WTC11 (cell line): ENCODE measurements at regions not wholly inside any gene's neighbourhood (a gene's known extent, or its start where the extent isn't known, plus 50 kb on each side); places are given as distances from the start of the nearest gene placed in this dataset.

Experiments
- ATF1 ChIP-seq: sonication (generic); formaldehyde crosslinking; IDR thresholded peaks from 2 replicates; pipeline ENCODE4 v1.8.1; 2023; ENCODE audit warnings: mild to moderate bottlenecking, moderate library complexity, missing genetic modification reagents
- CREB1 ChIP-seq: sonication (generic); formaldehyde crosslinking; IDR thresholded peaks from 2 replicates; pipeline ENCODE4 v1.8.0; 2023; ENCODE audit warnings: mild to moderate bottlenecking, missing genetic modification reagents
- FOXJ3 ChIP-seq: sonication (generic); formaldehyde crosslinking; IDR thresholded peaks from 2 replicates; pipeline ENCODE4 v1.9.0; 2021; ENCODE audit warnings: missing genetic modification reagents, mild to moderate bottlenecking, borderline replicate concordance
- MYBL2 ChIP-seq: sonication (generic); formaldehyde crosslinking; IDR thresholded peaks from 2 replicates; pipeline ENCODE4 v1.8.1; 2023; ENCODE audit warnings: mild to moderate bottlenecking, moderate library complexity, missing genetic modification reagents
- TP53 ChIP-seq: sonication (generic); formaldehyde crosslinking; IDR thresholded peaks from 2 replicates; pipeline ENCODE4 v1.8.1; 2023; ENCODE audit warnings: mild to moderate bottlenecking, missing genetic modification reagents
- ZBTB21 ChIP-seq: sonication (generic); formaldehyde crosslinking; IDR thresholded peaks from 2 replicates; pipeline ENCODE4 v1.8.1; 2023; ENCODE audit warnings: mild to moderate bottlenecking, missing genetic modification reagents, borderline replicate concordance
- ZNF416 ChIP-seq: fragments of 250-450 bp; sonication (Bioruptor Pico); IDR thresholded peaks from 2 replicates; pipeline ENCODE4 v1.9.0; 2021; ENCODE audit warnings: mild to moderate bottlenecking, inconsistent platforms
- TF ChIP-seq, protein P1 (sequence below): sonication (generic); formaldehyde crosslinking; IDR thresholded peaks from 2 replicates; pipeline ENCODE4 v1.8.1; 2023; ENCODE audit warnings: mild to moderate bottlenecking, missing genetic modification reagents, moderate library complexity
- TF ChIP-seq, protein P2 (sequence below): fragments of 200-600 bp; IDR thresholded peaks from 2 replicates; pipeline ENCODE4 v1.8.0; 2022; ENCODE audit warnings: antibody characterized with exemption
- TF ChIP-seq, protein P3 (sequence below): sonication (generic); formaldehyde crosslinking; IDR thresholded peaks from 2 replicates; pipeline ENCODE4 v1.8.1; 2023; ENCODE audit warnings: mild to moderate bottlenecking, moderate library complexity, missing genetic modification reagents
- TF ChIP-seq, protein P4 (sequence below): sonication (generic); formaldehyde crosslinking; IDR thresholded peaks from 2 replicates; pipeline ENCODE4 v1.8.0; 2022; ENCODE audit warnings: missing genetic modification reagents
- TF ChIP-seq, protein P5 (sequence below): sonication (generic); formaldehyde crosslinking; conservative IDR thresholded peaks from 2 replicates; pipeline ENCODE4 v1.8.1; 2022; ENCODE audit warnings: mild to moderate bottlenecking, missing genetic modification reagents
- TF ChIP-seq, protein P6 (sequence below): sonication (generic); formaldehyde crosslinking; IDR thresholded peaks from 2 replicates; pipeline ENCODE4 v1.8.1; 2022; ENCODE audit warnings: mild to moderate bottlenecking, moderate library complexity, missing genetic modification reagents

DNA sequence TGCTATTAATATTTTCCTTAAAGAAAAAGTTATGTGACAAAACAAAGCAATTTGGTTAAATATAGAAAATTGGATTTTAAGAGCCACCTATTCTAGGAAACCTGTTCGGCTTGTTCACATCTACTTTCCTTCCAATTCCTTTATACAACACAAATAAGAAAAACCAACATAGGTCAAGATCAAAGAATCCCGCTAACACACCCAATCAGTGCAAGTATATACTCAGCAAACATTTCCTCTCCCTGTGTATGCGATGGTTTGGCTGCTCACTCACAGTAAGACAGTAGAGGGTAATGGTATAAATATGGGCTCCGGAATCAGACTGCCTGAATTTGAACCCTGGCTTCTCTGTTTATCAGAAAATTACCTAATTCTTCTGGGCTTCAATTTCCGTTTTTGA, 757.5 kb upstream of the ZNF608 start:
- TF ChIP-seq, protein P1, sequence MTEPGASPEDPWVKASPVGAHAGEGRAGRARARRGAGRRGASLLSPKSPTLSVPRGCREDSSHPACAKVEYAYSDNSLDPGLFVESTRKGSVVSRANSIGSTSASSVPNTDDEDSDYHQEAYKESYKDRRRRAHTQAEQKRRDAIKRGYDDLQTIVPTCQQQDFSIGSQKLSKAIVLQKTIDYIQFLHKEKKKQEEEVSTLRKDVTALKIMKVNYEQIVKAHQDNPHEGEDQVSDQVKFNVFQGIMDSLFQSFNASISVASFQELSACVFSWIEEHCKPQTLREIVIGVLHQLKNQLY (CRISPR knock-in tag) = no peak
- TF ChIP-seq, protein P2, sequence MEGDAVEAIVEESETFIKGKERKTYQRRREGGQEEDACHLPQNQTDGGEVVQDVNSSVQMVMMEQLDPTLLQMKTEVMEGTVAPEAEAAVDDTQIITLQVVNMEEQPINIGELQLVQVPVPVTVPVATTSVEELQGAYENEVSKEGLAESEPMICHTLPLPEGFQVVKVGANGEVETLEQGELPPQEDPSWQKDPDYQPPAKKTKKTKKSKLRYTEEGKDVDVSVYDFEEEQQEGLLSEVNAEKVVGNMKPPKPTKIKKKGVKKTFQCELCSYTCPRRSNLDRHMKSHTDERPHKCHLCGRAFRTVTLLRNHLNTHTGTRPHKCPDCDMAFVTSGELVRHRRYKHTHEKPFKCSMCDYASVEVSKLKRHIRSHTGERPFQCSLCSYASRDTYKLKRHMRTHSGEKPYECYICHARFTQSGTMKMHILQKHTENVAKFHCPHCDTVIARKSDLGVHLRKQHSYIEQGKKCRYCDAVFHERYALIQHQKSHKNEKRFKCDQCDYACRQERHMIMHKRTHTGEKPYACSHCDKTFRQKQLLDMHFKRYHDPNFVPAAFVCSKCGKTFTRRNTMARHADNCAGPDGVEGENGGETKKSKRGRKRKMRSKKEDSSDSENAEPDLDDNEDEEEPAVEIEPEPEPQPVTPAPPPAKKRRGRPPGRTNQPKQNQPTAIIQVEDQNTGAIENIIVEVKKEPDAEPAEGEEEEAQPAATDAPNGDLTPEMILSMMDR = no peak
- TF ChIP-seq, protein P3, sequence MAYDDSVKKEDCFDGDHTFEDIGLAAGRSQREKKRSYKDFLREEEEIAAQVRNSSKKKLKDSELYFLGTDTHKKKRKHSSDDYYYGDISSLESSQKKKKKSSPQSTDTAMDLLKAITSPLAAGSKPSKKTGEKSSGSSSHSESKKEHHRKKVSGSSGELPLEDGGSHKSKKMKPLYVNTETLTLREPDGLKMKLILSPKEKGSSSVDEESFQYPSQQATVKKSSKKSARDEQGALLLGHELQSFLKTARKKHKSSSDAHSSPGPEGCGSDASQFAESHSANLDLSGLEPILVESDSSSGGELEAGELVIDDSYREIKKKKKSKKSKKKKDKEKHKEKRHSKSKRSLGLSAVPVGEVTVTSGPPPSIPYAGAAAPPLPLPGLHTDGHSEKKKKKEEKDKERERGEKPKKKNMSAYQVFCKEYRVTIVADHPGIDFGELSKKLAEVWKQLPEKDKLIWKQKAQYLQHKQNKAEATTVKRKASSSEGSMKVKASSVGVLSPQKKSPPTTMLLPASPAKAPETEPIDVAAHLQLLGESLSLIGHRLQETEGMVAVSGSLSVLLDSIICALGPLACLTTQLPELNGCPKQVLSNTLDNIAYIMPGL = no peak
- TF ChIP-seq, protein P4, sequence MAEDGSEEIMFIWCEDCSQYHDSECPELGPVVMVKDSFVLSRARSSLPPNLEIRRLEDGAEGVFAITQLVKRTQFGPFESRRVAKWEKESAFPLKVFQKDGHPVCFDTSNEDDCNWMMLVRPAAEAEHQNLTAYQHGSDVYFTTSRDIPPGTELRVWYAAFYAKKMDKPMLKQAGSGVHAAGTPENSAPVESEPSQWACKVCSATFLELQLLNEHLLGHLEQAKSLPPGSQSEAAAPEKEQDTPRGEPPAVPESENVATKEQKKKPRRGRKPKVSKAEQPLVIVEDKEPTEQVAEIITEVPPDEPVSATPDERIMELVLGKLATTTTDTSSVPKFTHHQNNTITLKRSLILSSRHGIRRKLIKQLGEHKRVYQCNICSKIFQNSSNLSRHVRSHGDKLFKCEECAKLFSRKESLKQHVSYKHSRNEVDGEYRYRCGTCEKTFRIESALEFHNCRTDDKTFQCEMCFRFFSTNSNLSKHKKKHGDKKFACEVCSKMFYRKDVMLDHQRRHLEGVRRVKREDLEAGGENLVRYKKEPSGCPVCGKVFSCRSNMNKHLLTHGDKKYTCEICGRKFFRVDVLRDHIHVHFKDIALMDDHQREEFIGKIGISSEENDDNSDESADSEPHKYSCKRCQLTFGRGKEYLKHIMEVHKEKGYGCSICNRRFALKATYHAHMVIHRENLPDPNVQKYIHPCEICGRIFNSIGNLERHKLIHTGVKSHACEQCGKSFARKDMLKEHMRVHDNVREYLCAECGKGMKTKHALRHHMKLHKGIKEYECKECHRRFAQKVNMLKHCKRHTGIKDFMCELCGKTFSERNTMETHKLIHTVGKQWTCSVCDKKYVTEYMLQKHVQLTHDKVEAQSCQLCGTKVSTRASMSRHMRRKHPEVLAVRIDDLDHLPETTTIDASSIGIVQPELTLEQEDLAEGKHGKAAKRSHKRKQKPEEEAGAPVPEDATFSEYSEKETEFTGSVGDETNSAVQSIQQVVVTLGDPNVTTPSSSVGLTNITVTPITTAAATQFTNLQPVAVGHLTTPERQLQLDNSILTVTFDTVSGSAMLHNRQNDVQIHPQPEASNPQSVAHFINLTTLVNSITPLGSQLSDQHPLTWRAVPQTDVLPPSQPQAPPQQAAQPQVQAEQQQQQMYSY (CRISPR knock-in tag) = no peak
- TF ChIP-seq, protein P5, sequence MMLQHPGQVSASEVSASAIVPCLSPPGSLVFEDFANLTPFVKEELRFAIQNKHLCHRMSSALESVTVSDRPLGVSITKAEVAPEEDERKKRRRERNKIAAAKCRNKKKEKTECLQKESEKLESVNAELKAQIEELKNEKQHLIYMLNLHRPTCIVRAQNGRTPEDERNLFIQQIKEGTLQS (CRISPR knock-in tag) = no peak
- TF ChIP-seq ZBTB21 (CRISPR knock-in tag) = no peak
- TF ChIP-seq ZNF416 = no peak
- no peak for TF ChIP-seq TP53
- TF ChIP-seq ATF1 (CRISPR knock-in tag) = no peak
- TF ChIP-seq CREB1 (CRISPR knock-in tag) = no peak
- no peak for TF ChIP-seq FOXJ3 (CRISPR knock-in tag)
- TF ChIP-seq, protein P6, sequence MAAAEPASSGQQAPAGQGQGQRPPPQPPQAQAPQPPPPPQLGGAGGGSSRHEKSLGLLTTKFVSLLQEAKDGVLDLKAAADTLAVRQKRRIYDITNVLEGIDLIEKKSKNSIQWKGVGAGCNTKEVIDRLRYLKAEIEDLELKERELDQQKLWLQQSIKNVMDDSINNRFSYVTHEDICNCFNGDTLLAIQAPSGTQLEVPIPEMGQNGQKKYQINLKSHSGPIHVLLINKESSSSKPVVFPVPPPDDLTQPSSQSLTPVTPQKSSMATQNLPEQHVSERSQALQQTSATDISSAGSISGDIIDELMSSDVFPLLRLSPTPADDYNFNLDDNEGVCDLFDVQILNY (CRISPR knock-in tag) = no peak
- TF ChIP-seq MYBL2 (CRISPR knock-in tag) = no peak
